GM23338 (cell line): ENCODE measurements at regions not wholly inside any gene's neighbourhood (a gene's known extent, or its start where the extent isn't known, plus 50 kb on each side); places are given as distances from the start of the nearest gene placed in this dataset.

Source experiments
- ATAC-seq: fragments of 200-7000 bp; cut with Tn5 transposase; 3 replicates; pipeline ENCODE4 v1.9.1; 2020
- DNase-seq: peaks from one replicate; pipeline ENCODE4 v3.0.0-alpha.2; 2015; ENCODE audit warnings: low spot score
- H2AFZ ChIP-seq: fragments of 200-600 bp; sonication (generic); 2 replicates; pipeline ENCODE4 v1.8.0; 2016; ENCODE audit warnings: antibody characterized with exemption, mild to moderate bottlenecking, moderate library complexity
- H3F3A ChIP-seq: fragments of 200-600 bp; sonication (generic); replicated peaks from 2 replicates; pipeline ENCODE4 v1.8.0; 2017; ENCODE audit warnings: antibody characterized with exemption, mixed run types, low read depth
- H3K27ac ChIP-seq: fragments of 200-600 bp; sonication (generic); 2 replicates; pipeline ENCODE4 v1.6.1; 2016; ENCODE audit warnings: low read depth
- H3K27me3 ChIP-seq: fragments of 200-600 bp; sonication (generic); 2 replicates; pipeline ENCODE4 v1.8.0; 2016; ENCODE audit warnings: mild to moderate bottlenecking, mixed run types, moderate library complexity; ENCODE audit not compliant: insufficient read depth
- H3K36me3 ChIP-seq: fragments of 200-600 bp; sonication (generic); 2 replicates; pipeline ENCODE4 v1.8.0; 2016; ENCODE audit warnings: mild to moderate bottlenecking; ENCODE audit not compliant: insufficient read depth
- H3K4me1 ChIP-seq: fragments of 200-600 bp; sonication (generic); 2 replicates; pipeline ENCODE4 v1.8.0; 2016; ENCODE audit warnings: mild to moderate bottlenecking, moderate library complexity; ENCODE audit not compliant: insufficient read depth
- H3K4me2 ChIP-seq: fragments of 200-600 bp; sonication (generic); 2 replicates; pipeline ENCODE4 v1.7.1; 2017; ENCODE audit warnings: mixed run types
- H3K4me3 ChIP-seq: fragments of 200-600 bp; sonication (generic); 2 replicates; pipeline ENCODE4 v1.6.1; 2016; ENCODE audit warnings: mixed run types
- H3K79me2 ChIP-seq: fragments of 200-600 bp; sonication (generic); replicated peaks from 2 replicates; pipeline ENCODE4 v1.8.0; 2017; ENCODE audit warnings: mild to moderate bottlenecking; ENCODE audit not compliant: insufficient read depth
- H3K9me2 ChIP-seq: fragments of 200-600 bp; sonication (generic); 2 replicates; pipeline ENCODE4 v1.8.0; 2017; ENCODE audit not compliant: insufficient read depth
- H4K20me1 ChIP-seq: fragments of 200-600 bp; sonication (generic); replicated peaks from 2 replicates; pipeline ENCODE4 v1.8.0; 2017; ENCODE audit warnings: mild to moderate bottlenecking; ENCODE audit not compliant: insufficient read depth
- H3K27ac Mint-ChIP-seq: 2 replicates; pipeline ENCODE4 v1.8.0; 2020; ENCODE audit warnings: inconsistent platforms, mild to moderate bottlenecking, moderate library complexity, mixed read lengths
- H3K27me3 Mint-ChIP-seq: 3 replicates; pipeline ENCODE4 v1.8.0; 2022; ENCODE audit warnings: low read depth, mild to moderate bottlenecking, moderate library complexity, mixed read lengths, inconsistent platforms; ENCODE audit not compliant: insufficient read depth, poor library complexity
- H3K36me3 Mint-ChIP-seq: 3 replicates; pipeline ENCODE4 v1.8.0; 2021; ENCODE audit warnings: low read depth, mild to moderate bottlenecking, inconsistent platforms, moderate library complexity, mixed read lengths
- H3K4me1 Mint-ChIP-seq: 3 replicates; pipeline ENCODE4 v1.8.0; 2020; ENCODE audit warnings: mild to moderate bottlenecking, inconsistent platforms, mixed read lengths
- H3K4me3 Mint-ChIP-seq: 3 replicates; pipeline ENCODE4 v1.8.0; 2021; ENCODE audit warnings: moderate library complexity, mild to moderate bottlenecking, inconsistent platforms, mixed read lengths
- H3K9me3 Mint-ChIP-seq: 3 replicates; pipeline ENCODE4 v1.8.0; 2020; ENCODE audit warnings: moderate library complexity, mild to moderate bottlenecking, inconsistent platforms, mixed read lengths
- CREB1 ChIP-seq: fragments of 250-450 bp; sonication (Bioruptor Pico); IDR thresholded peaks from 2 replicates; pipeline ENCODE4 v1.5.0; 2020; ENCODE audit warnings: low read depth, mild to moderate bottlenecking, moderate library complexity
- CTCF ChIP-seq, 2 experiments: fragments of 200-600 bp in 1 of 2; sonication (generic) in 1 of 2; conservative IDR thresholded peaks; 2 replicates each; pipeline versions ENCODE4 v1.5.1 to v1.6.1; 2016 to 2017; ENCODE audit warnings: antibody characterized with exemption in 2 of 2, low read depth in 2 of 2, mild to moderate bottlenecking in 2 of 2, moderate library complexity in 1 of 2
- ETS1 ChIP-seq: IDR thresholded peaks from 2 replicates; pipeline ENCODE4 v1.6.1; 2016; ENCODE audit warnings: antibody characterized with exemption
- EZH2 ChIP-seq: fragments of 200-600 bp; sonication (generic); IDR thresholded peaks from one replicate; pipeline ENCODE4 v1.8.0; 2017; ENCODE audit warnings: antibody characterized with exemption, mild to moderate bottlenecking, low read depth; ENCODE audit not compliant: unreplicated experiment
- EZH2phosphoT487 ChIP-seq: fragments of 200-600 bp; sonication (generic); IDR thresholded peaks from one replicate; pipeline ENCODE4 v1.8.1; 2018; ENCODE audit warnings: antibody characterized with exemption; ENCODE audit not compliant: unreplicated experiment
- JUNB ChIP-seq: IDR thresholded peaks from one replicate; pipeline ENCODE4 v1.6.1; 2016; ENCODE audit warnings: antibody characterized with exemption; ENCODE audit not compliant: unreplicated experiment
- NANOG ChIP-seq: IDR thresholded peaks from 2 replicates; pipeline ENCODE4 v1.6.1; 2016; ENCODE audit warnings: antibody characterized with exemption, borderline replicate concordance
- POLR2AphosphoS5 ChIP-seq: IDR thresholded peaks from 2 replicates; pipeline ENCODE4 v1.6.1; 2016; ENCODE audit warnings: antibody characterized with exemption, low read depth
- REST ChIP-seq: IDR thresholded peaks from one replicate; pipeline ENCODE4 v1.6.1; 2018; ENCODE audit warnings: antibody characterized with exemption; ENCODE audit not compliant: unreplicated experiment
- STAT1 ChIP-seq: IDR thresholded peaks from one replicate; pipeline ENCODE4 v1.6.1; 2016; ENCODE audit warnings: antibody characterized with exemption; ENCODE audit not compliant: unreplicated experiment
- ZNF114 ChIP-seq: fragments of 250-450 bp; sonication (Bioruptor Pico); IDR thresholded peaks from 2 replicates; pipeline ENCODE4 v1.5.0; 2020; ENCODE audit warnings: mild to moderate bottlenecking, moderate library complexity
- ZNF331 ChIP-seq: fragments of 250-450 bp; sonication (Bioruptor Pico); IDR thresholded peaks from 2 replicates; pipeline ENCODE4 v1.5.0; 2020; ENCODE audit warnings: low read depth, mild to moderate bottlenecking, moderate library complexity
- TF ChIP-seq, protein P1 (sequence below): fragments of 250-450 bp; sonication (Bioruptor Pico); IDR thresholded peaks from 2 replicates; pipeline ENCODE4 v1.5.0; 2020; ENCODE audit warnings: mild to moderate bottlenecking, moderate library complexity

- no peaks in the 10 kb centered on the region for H3F3A ChIP-seq
Observed at GRCh38 chr19:37313335-37313627, 57.6 kb upstream of the ZNF527 start.

More at GRCh38 chr19:37313335-37313627, 57.6 kb upstream of the ZNF527 start:
- H3K4me3 ChIP-seq: peak overlapping the region; percentile 56
- no peaks in the 10 kb centered on the region for H3K36me3 ChIP-seq
- Mint-ChIP-seq H3K27me3 (peaks cover 11% of the 10 kb centered on the region), H3K9me3 (peaks cover 13% of the 10 kb centered on the region; the same call in 2 of the 3 replicates), H3K4me1 (peaks cover 7% of the 10 kb centered on the region; the same call in 2 of the 3 replicates), H3K4me3 (peak overlapping the region; percentile 74), H3K27ac (no peak overlapping the region), H3K36me3 (no peaks in the 10 kb centered on the region)
- no peak for TF ChIP-seq POLR2AphosphoS5
- no peak for TF ChIP-seq REST
- TF ChIP-seq NANOG: no peak
- no peak for TF ChIP-seq JUNB
- no peak for TF ChIP-seq STAT1
- TF ChIP-seq CTCF (conservative IDR thresholded peaks at IDR 0.05; ENCODE audit: low read depth in 2 of 2): no peak
- no peak for TF ChIP-seq ETS1
- no peak for TF ChIP-seq EZH2phosphoT487
- TF ChIP-seq EZH2: no peak
- TF ChIP-seq ZNF114 (CRISPR knock-in tag): no peak
- no peak for TF ChIP-seq ZNF331 (CRISPR knock-in tag)
- TF ChIP-seq, protein P1, sequence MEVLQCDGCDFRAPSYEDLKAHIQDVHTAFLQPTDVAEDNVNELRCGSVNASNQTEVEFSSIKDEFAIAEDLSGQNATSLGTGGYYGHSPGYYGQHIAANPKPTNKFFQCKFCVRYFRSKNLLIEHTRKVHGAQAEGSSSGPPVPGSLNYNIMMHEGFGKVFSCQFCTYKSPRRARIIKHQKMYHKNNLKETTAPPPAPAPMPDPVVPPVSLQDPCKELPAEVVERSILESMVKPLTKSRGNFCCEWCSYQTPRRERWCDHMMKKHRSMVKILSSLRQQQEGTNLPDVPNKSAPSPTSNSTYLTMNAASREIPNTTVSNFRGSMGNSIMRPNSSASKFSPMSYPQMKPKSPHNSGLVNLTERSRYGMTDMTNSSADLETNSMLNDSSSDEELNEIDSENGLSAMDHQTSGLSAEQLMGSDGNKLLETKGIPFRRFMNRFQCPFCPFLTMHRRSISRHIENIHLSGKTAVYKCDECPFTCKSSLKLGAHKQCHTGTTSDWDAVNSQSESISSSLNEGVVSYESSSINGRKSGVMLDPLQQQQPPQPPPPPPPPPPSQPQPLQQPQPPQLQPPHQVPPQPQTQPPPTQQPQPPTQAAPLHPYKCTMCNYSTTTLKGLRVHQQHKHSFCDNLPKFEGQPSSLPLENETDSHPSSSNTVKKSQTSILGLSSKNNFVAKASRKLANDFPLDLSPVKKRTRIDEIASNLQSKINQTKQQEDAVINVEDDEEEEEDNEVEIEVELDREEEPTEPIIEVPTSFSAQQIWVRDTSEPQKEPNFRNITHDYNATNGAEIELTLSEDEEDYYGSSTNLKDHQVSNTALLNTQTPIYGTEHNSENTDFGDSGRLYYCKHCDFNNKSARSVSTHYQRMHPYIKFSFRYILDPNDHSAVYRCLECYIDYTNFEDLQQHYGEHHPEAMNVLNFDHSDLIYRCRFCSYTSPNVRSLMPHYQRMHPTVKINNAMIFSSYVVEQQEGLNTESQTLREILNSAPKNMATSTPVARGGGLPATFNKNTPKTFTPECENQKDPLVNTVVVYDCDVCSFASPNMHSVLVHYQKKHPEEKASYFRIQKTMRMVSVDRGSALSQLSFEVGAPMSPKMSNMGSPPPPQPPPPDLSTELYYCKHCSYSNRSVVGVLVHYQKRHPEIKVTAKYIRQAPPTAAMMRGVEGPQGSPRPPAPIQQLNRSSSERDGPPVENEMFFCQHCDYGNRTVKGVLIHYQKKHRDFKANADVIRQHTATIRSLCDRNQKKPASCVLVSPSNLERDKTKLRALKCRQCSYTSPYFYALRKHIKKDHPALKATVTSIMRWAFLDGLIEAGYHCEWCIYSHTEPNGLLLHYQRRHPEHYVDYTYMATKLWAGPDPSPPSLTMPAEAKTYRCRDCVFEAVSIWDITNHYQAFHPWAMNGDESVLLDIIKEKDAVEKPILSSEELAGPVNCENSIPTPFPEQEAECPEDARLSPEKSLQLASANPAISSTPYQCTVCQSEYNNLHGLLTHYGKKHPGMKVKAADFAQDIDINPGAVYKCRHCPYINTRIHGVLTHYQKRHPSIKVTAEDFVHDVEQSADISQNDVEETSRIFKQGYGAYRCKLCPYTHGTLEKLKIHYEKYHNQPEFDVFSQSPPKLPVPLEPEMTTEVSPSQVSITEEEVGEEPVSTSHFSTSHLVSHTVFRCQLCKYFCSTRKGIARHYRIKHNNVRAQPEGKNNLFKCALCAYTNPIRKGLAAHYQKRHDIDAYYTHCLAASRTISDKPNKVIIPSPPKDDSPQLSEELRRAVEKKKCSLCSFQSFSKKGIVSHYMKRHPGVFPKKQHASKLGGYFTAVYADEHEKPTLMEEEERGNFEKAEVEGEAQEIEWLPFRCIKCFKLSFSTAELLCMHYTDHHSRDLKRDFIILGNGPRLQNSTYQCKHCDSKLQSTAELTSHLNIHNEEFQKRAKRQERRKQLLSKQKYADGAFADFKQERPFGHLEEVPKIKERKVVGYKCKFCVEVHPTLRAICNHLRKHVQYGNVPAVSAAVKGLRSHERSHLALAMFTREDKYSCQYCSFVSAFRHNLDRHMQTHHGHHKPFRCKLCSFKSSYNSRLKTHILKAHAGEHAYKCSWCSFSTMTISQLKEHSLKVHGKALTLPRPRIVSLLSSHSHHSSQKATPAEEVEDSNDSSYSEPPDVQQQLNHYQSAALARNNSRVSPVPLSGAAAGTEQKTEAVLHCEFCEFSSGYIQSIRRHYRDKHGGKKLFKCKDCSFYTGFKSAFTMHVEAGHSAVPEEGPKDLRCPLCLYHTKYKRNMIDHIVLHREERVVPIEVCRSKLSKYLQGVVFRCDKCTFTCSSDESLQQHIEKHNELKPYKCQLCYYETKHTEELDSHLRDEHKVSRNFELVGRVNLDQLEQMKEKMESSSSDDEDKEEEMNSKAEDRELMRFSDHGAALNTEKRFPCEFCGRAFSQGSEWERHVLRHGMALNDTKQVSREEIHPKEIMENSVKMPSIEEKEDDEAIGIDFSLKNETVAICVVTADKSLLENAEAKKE (CRISPR knock-in tag): no peak
- TF ChIP-seq CREB1: no peak
- H3K9me2 ChIP-seq: no peaks in the 10 kb centered on the region
- peak overlapping the region; percentile 95 for H2AFZ ChIP-seq
- DNase-seq: no peak
- H3K4me2 ChIP-seq: peak overlapping the region; percentile 83
- 0 out of 2 replicates have a peak, but pooled peaks cover 8% of the 10 kb centered on the region for H3K27me3 ChIP-seq
- no peak overlapping the region for H3K27ac ChIP-seq
- peaks cover 5% of the 10 kb centered on the region for H3K79me2 ChIP-seq
- no peaks in the 10 kb centered on the region for H4K20me1 ChIP-seq
- peaks cover 24% of the 10 kb centered on the region for H3K4me1 ChIP-seq
- no peak for ATAC-seq
